ENCODE measurements at regions not wholly inside any gene's neighbourhood (a gene's known extent, or its start where the extent isn't known, plus 50 kb on each side); places are given as distances from the start of the nearest gene placed in this dataset.

GRCh38 chr7:131816391-131817007 is 260.1 kb upstream of the PODXL start:
- TF ChIP-seq POLR2AphosphoS5 (IDR thresholded peaks at IDR 0.05; ENCODE audit: insufficient read depth in 1 of 2, low read depth in 1 of 2) (no peak), POLR2A (IDR thresholded peaks at IDR 0.05) (no peak)
- TF ChIP-seq, protein P1, sequence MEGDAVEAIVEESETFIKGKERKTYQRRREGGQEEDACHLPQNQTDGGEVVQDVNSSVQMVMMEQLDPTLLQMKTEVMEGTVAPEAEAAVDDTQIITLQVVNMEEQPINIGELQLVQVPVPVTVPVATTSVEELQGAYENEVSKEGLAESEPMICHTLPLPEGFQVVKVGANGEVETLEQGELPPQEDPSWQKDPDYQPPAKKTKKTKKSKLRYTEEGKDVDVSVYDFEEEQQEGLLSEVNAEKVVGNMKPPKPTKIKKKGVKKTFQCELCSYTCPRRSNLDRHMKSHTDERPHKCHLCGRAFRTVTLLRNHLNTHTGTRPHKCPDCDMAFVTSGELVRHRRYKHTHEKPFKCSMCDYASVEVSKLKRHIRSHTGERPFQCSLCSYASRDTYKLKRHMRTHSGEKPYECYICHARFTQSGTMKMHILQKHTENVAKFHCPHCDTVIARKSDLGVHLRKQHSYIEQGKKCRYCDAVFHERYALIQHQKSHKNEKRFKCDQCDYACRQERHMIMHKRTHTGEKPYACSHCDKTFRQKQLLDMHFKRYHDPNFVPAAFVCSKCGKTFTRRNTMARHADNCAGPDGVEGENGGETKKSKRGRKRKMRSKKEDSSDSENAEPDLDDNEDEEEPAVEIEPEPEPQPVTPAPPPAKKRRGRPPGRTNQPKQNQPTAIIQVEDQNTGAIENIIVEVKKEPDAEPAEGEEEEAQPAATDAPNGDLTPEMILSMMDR (IDR thresholded peaks at IDR 0.05), result no peak

Data from vagina (tissue), 2 donors.